GM19239 (cell line): ENCODE measurements at regions not wholly inside any gene's neighbourhood (a gene's known extent, or its start where the extent isn't known, plus 50 kb on each side); places are given as distances from the start of the nearest gene placed in this dataset.

ENCODE experiments used
- DNase-seq: peaks from one replicate; pipeline ENCODE4 v3.0.0; 2011; ENCODE audit warnings: low spot score; ENCODE audit not compliant: insufficient read length
- FAIRE-seq: peaks from 2 replicates; lab custom pipeline; 2011; peaks lifted over from hg19 to GRCh38; lab: Jason Lieb, UNC

DNA sequence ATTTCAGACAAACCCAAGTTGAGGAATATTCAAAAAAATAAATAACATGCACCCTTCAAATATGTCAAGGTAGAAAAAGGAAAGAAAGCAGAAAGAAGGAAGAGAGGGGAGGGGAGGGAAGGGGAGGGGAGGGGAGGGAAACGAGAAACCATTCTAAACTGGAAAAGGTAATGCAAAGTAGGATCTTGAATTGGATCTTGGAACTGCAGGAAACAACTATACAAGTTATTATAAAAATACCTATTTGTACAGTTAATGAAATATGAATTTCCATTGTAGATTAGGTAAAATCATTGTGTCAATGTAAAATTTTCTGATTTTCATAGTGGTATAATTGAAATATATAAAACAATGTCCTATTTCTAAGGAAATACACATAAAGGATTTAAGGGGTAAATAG is 668.4 kb downstream of the FAT4 start:
- no peak for DNase-seq
- no peak for FAIRE-seq

DNA sequence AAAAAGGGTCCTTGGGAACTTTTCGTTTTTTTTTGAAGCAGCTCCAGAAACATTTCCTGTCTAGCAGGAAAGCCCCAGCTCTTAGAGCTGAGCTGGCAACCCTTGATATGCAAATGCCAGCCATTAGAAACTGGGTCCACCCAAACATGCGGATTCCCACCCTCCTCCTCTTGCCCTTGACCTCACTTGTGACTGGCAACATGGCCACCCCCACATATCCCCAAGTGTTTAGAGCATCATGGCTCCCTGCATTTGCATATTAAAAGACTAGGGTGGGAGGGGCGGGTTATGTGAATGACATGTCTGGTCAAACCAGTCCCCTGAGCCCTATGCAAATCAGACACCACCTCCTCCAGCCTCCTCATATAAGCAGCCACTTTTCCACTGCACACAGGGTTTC is 671.1 kb downstream of the FAT4 start:
- DNase-seq: no peak
- FAIRE-seq: no peak

DNA sequence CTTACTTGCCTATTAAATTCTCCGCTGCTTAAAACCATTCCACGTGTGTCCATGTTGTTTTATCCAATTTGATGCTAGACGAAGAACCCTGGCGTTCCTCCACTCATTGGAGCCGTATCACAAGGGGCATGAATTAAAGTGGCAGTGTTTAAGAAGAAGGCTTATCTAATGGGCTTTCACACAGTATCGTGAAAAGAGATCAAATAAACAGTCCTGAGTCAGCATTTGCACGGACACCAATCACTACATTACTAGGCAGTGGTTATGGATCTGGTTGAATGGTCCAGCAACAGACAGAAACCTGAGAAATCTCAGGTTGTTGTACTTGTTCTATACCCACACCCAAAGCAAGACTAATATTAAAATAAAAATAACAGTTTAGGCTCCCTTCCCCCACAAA is 671.6 kb downstream of the FAT4 start:
- DNase-seq: no peak
- no peak for FAIRE-seq

DNA sequence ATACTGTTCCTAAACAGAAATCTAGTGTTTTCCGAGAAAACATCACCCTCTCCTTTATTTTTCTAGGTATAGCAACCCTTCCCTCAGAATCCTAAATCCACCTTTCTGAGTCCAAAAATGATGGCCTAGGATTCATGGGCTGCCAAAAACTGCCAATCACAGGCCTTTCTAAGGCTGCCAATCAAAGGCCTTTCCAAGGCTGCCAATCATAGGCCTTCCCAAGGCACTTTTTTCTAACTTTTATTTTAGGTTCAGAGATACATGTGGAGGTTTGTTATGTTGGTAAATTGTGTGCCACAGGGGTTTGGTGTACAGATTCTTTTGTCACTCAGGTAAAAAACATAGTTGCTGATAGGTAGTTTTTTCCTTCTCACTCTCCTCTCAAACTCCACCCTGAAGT is 673.7 kb downstream of the FAT4 start:
- no peak for FAIRE-seq

DNA sequence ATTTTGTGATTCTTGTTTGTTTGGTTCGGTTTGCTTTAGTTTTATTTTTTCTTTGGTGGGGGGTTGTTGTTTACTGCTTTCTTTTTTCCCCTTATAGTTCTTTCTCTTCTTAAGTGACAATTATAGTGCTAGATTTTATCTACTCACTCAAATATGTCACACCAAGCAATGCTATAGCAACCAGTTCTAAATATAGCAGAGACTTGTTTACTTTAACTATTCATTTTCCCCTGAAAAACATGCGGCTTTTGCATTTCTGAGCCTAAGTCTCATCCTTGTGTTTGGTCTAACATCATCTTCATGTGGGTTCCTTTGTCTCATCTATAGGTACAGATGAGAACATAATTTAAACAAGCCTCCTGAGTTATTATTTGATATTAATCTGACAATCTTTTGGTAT is 676.6 kb downstream of the FAT4 start:
- no peak for DNase-seq
- FAIRE-seq: no peak

More for the DNA sequence above, 673.7 kb downstream of the FAT4 start:
- no peak for DNase-seq

DNA sequence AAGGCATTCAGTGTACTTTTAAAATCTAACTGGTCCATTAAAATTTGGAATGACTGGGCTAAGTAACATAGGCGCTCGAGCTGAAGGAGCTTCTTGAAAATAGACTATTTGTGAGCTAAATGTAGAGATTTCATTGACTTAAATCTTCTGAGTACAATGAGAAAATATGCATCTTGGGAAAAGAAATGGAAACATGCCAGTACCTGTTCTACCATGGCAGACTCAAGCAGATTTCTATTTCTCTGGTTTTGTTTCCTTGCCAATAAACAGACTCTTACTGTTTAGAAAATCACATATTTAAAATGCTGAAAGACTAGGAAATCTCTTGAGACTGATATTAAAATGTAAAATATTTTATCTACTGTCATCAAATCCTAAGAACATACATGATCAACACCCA is 678.1 kb downstream of the FAT4 start:
- FAIRE-seq: no peak
- DNase-seq: no peak

DNA sequence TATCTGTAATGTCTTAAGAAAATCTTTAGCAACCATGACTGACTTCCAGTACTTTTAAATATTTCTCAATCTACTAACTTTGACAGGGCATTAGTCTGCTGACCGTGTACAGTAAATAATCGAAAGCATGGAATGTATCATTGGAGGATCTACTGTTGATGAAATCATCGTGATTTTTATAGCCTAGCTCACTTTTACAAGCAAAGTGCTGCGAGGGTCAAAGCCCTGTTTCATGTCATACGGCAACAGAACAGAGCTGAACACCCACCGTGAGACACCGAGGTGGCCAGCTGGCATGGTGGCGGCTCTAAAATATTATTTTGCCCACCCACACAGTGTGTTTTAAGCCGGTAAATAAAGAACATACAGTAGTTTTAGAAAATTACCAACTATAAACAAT is 679.3 kb downstream of the FAT4 start:
- no peak for FAIRE-seq

DNA sequence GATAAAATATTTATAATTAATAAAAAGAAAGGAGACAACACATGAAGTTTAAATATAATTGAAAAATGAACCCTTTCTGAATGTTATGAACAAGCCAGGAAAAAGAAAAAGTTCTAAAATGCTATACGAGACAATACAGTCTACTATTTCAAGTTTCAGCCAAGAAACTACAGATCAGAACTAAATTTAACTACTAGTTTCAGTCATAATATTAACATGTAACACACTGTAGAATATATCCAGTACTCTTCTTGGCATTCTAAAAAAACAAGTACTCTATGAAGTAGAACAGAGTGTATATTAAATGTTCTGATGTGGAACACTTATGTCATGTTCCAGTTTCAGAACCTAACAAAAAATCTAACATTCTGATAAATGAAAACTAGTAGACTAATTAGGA is 679.7 kb downstream of the FAT4 start:
- DNase-seq: no peak
- no peak for FAIRE-seq

More for the DNA sequence above, 679.3 kb downstream of the FAT4 start:
- DNase-seq: no peak

DNA sequence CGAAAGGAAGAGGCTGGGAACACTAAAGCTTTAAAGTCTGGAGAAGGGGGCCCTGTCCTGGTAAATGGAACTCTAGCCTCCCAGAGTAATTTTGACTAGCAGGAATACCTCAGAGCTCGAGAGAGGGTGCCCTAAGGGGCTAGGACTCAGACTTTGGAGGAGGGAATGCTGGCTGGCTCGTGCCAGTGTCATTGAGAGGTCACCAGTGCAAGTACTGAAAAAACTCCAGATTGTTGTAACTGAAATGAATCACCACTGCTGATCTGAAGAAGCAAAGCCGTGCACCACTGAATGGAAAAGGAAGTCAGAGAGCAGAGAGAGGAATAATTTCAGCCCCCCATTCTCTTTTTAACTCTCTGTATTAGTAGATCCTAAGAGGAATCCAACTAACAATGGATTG is 690.2 kb downstream of the FAT4 start:
- DNase-seq: no peak
- FAIRE-seq: no peak

DNA sequence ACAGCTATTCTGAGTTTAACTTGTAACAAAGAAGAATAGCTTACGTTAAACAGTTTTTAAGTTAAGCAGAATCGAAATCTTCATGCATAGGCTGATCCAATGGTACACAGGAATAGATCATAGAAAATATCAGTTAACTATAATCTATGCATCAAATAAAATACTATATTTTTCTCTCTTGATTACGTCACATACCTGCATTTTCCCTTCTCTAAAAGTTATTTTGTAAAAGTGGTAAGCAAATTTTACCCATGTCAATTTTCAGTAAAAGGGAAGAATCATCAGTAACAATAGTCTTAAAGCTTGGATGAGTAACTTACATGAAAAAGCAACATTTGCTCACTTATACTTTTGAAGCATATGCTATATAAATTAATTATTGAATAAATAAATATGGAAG is 692.4 kb downstream of the FAT4 start:
- no peak for FAIRE-seq
- no peak for DNase-seq

DNA sequence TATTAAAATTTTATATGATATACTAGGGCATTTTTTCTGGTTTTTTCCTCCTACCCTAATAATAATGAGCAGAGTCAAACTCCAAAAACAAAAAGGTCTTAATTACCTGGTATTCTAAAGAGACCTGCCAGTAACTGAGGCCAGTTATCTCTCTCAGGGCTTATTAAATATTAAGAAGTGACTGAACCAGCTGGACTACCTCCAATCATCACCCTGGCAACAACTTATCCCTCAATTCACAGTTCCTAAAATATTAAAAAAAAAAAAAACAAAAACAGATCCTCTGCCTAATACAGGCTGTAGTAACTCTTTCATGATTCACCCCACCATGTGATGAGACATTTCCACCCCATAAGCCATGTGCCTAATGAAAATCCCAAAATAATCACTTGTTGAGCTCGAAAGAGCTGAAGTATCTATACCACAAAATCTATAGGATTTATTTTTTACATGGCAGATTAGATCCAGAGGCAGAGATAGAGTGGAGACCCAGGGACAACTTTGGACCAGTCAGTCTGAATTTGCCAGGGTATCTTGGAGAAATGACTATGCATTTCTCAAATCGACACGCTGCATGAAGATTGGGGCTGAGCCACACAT is 698.0 kb downstream of the FAT4 start:
- FAIRE-seq: no peak
- DNase-seq: no peak

DNA sequence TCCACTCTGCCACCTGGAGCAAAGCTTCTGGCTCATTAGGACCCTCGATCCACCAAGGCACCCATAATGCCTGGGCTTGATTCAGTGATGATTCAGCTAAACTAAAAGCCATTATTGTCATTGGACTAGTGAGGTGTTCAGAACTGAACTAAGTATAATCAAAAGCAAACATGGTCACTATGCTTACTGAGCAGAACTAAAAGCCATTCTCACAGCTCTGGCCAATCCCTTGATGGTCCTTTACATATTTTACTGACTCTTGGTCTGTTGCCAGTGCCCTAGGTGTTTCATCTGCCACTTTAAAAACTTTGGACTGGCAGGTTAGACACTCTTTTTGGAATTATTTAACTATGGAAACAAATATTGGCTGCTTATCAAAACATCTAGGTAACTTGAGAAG is 703.5 kb downstream of the FAT4 start:
- no peak for FAIRE-seq
- DNase-seq: no peak

DNA sequence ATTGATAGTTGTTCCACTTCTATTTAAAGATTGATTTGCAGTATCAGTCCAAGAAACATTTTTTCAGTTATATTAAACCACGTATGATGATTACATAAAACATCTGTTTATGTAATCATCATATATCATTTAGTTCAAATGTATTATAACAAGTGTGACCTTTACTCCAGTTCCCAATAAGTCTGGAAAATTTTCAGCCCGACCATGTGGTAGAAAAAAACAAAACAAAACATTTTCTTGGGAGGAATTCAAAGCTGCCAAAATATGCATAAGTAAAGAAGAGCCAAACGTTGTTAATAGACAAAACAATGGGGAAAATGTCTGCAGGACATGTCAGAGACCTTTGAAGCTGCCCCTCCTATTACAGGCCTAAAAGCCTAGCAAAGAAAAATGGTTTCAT is 709.1 kb downstream of the FAT4 start:
- no peak for FAIRE-seq
- no peak for DNase-seq

DNA sequence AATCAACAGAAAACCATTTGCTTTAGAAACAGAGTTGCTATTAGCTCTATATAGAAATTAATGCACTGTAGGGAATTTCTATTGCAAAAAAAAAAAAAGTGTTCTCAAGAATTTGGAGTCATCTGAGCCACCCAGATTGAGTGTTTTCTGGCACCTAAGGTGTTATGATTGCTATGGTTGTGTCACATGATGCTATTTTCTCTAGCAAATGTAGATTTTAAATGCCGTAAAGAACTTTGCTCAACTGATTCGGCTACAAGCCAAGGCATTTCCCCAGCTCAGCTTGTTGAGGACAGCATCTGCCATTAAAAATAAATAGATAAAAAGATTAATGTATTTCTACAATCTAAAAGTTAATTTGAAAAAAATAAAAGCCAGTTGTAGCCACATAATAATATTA is 712.8 kb downstream of the FAT4 start:
- FAIRE-seq (no peak), DNase-seq (no peak)

DNA sequence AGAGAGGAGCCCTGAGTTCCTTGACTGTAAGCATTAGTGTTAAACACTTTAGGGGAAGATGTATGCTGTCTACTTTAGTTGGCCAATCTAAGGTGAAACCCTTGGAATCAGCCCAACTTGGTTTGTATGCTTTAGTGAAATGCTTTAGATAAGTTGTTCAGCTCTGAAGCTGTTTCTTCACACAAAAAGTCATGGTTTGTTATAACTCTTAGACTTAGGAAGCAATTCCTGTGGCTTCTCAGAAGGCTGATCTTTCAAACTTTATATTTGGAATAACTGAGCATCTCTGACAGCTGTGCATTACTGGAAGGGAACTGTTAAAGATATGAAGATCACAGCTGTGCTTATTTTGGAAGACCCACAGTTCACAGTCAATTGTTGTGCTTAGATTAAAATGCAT is 714.1 kb downstream of the FAT4 start:
- FAIRE-seq (no peak), DNase-seq (no peak)

DNA sequence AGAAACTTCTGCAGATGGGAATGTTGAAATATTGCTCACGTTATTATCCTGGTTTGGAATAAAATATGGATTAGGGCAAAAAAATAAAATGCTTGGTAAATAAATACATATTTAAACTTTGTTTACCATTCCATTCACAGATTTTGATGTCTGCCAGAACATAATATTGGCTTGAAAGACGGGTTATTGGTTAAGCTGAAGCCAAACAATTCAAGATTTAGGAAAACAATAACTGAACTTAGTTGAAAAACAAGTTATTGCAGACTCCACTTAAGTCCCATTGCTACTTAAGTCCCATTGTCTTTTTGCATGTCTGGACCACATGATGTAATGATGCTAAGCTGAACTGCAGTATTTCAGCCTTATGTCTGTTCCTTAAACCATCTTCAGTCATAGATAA is 722.5 kb downstream of the FAT4 start:
- FAIRE-seq: no peak
- no peak for DNase-seq

DNA sequence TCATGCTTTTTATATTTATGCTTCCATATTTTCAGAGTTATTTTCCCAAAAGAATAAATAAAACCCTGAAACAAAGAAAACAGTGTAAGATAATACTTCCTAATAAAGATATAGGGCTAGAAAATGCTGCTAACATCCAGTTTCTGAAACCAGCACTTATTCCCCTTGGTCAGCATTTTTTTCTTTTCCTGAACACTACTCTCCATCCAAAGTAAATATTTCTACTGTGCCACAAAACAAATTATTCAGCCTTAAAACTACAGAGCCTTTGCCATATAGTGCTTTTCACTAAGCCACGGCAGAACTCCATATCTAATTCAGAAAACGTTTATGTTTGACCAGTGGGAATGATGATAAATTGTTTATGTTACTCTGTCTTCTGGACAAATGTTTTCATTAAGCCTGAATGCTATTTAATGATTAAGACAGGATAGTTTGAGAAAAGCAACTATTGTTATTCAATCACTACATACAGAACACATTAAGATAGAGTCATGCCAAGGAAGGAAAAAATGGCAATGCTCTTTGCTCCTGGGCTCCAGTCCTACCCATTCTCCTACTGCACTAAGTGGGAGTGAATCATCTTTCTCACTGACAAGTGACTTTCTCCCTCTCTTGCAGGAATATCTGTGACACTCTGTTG is 723.9 kb downstream of the FAT4 start:
- DNase-seq (no peak), FAIRE-seq (no peak)

DNA sequence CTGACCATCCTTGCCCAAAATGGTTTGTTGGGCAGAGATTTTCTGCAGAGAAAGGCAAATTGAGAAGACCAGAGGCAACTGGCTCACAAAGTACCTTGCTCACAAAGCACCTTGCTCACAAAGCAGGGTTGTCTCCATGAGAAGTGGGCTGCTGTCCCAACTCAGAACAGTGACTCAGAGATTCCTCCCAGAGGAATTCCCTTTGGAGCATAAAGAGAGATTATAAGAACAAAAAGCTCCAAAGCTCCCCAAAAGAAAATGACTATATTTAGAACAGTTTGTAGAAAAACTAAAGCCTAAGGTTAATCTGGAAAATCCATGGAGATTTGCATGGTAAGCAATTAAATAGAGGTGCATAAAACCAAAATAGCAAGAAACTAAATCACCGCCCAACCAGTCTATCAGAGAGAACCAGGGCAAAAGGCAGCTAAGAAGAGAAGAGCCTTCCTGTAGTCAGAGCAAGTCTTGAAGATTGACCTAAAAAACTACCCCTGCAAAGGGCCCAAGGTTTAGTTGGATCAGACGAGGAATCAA is 731.4 kb downstream of the FAT4 start:
- FAIRE-seq: no peak
- no peak for DNase-seq

DNA sequence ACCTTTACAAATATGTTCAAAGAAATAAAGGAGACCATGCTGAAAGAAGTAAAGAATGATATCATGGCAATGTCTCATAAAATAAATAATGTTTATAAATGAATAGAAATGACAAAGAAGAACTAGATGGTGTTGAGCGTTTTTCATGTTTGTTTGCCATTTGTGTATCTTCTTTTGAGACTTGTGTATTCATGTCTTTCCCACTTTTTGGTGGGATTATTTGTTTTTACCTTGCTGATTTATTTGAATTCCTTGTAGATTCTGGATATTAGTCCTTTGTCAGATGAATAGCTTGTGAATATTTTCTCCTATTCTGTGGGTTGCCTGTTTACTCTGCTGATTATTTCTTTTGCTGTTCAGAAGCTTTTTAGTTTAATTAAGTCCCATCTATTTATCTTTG is 732.4 kb downstream of the FAT4 start:
- FAIRE-seq (no peak), DNase-seq (no peak)

DNA sequence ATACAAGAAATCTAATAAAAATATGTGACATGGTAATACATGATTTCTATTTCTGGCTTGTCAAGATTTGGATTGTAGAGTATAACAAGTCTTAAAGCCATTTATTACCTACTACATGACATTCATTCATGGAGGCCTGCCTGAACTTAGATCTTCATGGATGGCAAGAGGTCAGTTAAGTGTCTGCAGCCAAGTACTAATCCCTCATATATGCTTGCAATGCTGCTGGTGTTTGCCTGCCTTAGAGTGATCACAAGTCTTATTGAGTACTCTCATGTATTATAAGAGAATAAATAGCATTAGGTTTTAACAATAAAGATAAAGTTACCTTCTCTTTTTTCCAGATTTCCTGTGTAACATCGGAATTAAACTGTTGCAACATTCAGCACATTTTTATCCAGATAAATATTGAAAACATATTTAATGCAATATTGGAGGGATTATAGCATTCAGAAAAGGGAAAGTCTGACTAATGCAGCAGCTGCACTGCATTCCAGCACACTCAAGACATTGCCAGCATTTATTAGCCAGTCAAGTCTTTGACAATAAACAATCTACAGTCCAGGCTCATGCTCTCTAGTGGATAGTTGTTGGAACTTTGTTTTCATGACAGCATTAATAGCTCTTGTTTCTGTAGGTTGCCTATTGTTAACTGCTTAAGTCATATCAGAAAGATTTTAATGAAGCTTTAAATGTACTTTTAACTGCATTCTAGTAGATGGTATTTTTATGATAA is 737.1 kb downstream of the FAT4 start:
- FAIRE-seq (no peak), DNase-seq (no peak)

DNA sequence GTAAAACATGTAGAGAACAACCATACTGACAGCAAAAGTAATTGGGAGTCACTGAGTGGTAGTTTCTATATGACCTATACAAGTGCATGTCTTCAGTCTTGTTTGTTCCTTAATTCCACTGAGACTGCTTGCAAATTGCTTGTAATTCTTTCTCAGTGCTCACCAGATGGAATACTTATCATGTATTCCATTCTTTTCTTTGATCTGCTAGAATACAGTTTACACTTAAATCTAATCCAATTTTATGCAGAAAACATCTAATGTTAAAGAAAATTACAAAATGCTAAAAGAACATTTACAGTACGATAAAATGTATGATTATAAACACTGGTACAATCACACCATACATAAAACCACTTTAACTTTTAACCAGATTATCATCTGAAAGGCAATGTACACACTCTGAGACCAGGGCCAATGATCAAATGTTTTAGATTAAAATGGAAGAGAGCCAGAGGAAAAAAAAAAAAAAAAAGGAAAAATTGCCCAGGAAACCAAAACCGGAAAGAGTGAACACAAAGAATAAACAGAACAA is 741.4 kb downstream of the FAT4 start:
- no peak for DNase-seq

More for the DNA sequence above, 741.4 kb downstream of the FAT4 start:
- FAIRE-seq: no peak
